ENCODE measurements at regions not wholly inside any gene's neighbourhood (a gene's known extent, or its start where the extent isn't known, plus 50 kb on each side); places are given as distances from the start of the nearest gene placed in this dataset.

DNA sequence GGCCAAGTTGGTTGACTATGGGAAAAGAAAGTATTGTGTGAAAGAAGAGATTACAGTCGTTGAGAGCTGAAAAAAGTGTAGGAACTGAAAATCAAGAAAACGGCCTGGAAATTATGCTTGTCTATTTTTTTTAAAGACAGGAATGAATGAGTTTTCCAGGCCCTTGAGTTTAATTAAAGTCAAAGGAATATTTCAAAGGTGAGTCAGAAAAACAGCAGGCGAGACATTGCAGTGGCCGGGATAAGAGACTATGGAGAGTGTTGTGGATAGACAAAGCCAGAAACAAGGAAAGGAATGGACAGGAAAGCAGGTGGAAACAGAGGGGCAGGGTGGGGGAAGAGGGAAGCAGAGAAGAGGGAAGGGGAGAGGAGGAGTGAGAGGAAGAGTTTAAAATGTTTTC, 275.1 kb upstream of the LRTM1 start:
- ATAC-seq (no peak), DNase-seq (no peak)
- H3K27me3 Mint-ChIP-seq, result no peaks in the 10 kb centered on the region
- no peaks in the 10 kb centered on the region for H3K4me1 Mint-ChIP-seq
- H3K4me3 Mint-ChIP-seq, result no peak overlapping the region
- no peaks in the 10 kb centered on the region for H3K9me3 Mint-ChIP-seq
- no peaks in the 10 kb centered on the region for H3K36me3 Mint-ChIP-seq (ENCODE audit: low read depth)
- no peak overlapping the region for H3K27ac Mint-ChIP-seq

DNA sequence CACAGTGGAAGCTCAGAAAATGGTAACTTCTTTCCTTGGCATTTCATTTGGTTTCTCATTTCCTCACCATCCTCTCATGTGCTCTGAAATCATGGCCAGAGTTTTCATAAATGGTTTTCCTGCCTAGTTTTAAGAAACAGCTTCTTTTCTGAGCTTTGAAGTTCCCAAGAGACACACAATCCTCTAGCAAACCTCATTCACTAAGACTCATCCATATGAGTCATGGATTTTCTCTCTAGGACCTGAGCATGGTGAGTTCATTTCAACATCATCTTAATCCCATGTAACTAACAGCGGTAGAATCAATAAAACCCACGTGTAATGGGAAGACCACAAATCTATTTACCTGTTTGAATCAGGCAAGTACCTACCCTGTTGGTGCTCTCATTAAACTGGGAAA, 274.5 kb upstream of the LRTM1 start:
- no peak for ATAC-seq
- no peak overlapping the region for H3K27ac Mint-ChIP-seq
- no peaks in the 10 kb centered on the region for H3K36me3 Mint-ChIP-seq (ENCODE audit: low read depth)

GRCh38 chr3:55201779-55202178, 273.9 kb upstream of the LRTM1 start:
- DNase-seq (no peak), ATAC-seq (no peak)
- H3K4me3 Mint-ChIP-seq, result no peak overlapping the region
- H3K36me3 Mint-ChIP-seq (ENCODE audit: low read depth), result no peaks in the 10 kb centered on the region
- no peaks in the 10 kb centered on the region for H3K4me1 Mint-ChIP-seq
- no peaks in the 10 kb centered on the region for H3K9me3 Mint-ChIP-seq
- H3K27me3 Mint-ChIP-seq, result no peaks in the 10 kb centered on the region
- no peak overlapping the region for H3K27ac Mint-ChIP-seq

More for the DNA sequence above, 274.5 kb upstream of the LRTM1 start:
- H3K9me3 Mint-ChIP-seq, result no peaks in the 10 kb centered on the region
- no peak for DNase-seq
- H3K4me3 Mint-ChIP-seq, result no peak overlapping the region
- no peaks in the 10 kb centered on the region for H3K4me1 Mint-ChIP-seq
- H3K27me3 Mint-ChIP-seq, result no peaks in the 10 kb centered on the region

GRCh38 chr3:55200906-55201305, 273.0 kb upstream of the LRTM1 start:
- no peaks in the 10 kb centered on the region for H3K9me3 Mint-ChIP-seq
- H3K4me3 Mint-ChIP-seq, result no peak overlapping the region
- no peak for ATAC-seq
- H3K27me3 Mint-ChIP-seq, result no peaks in the 10 kb centered on the region
- no peak overlapping the region for H3K27ac Mint-ChIP-seq
- H3K4me1 Mint-ChIP-seq, result no peaks in the 10 kb centered on the region
- DNase-seq, result no peak
- H3K36me3 Mint-ChIP-seq (ENCODE audit: low read depth), result no peaks in the 10 kb centered on the region

DNA sequence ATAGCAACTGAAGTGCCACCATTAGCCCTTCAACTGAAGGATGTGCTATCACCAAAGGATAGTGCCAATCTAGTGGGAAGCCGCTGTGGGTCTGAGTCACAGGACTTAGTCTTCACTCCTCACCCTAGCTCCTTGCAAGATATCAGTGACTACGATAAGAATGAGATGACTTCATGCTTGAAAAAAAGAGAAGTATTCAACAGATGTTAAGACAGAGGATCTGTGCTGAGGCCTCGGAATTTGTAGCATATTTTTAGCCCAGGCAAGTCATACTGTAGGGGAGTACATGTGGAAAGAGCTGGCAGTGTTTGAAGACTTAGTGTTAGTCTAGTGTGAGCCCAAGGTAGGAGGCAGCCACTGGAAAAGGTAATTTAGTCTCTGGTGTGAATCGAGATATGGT, 270.7 kb upstream of the LRTM1 start:
- ATAC-seq, result no peak

DNA sequence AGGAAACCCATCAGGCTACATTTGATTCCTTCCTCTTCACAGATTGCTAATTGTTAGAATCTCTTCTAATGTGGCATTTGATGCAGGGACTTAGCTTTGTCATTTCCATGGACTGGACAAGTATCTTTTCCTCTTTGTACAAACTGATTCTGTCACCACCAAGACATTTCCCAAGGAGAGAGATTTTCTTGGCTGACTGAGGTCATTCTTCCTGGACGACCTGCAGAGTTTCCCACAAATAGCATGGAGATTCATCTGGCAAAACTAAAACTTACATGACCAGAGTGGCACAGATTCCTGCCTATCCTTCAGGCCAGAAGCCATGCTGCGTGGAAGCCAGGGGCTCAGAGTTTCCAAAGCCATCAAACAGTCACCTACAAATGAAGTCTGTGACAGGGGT, 269.2 kb upstream of the LRTM1 start:
- no peaks in the 10 kb centered on the region for H3K27me3 Mint-ChIP-seq
- peaks cover 6% of the 10 kb centered on the region for H3K9me3 Mint-ChIP-seq
- no peaks in the 10 kb centered on the region for H3K4me1 Mint-ChIP-seq
- H3K4me3 Mint-ChIP-seq, result no peak overlapping the region
- no peak for ATAC-seq
- no peaks in the 10 kb centered on the region for H3K36me3 Mint-ChIP-seq (ENCODE audit: low read depth)
- no peak for DNase-seq
- no peak overlapping the region for H3K27ac Mint-ChIP-seq

More for the DNA sequence above, 270.7 kb upstream of the LRTM1 start:
- Mint-ChIP-seq H3K27me3 (no peaks in the 10 kb centered on the region), H3K27ac (no peak overlapping the region), H3K4me3 (no peak overlapping the region), H3K4me1 (no peaks in the 10 kb centered on the region), H3K36me3 (ENCODE audit: low read depth) (no peaks in the 10 kb centered on the region), H3K9me3 (peaks cover 3% of the 10 kb centered on the region)
- DNase-seq, result no peak

DNA sequence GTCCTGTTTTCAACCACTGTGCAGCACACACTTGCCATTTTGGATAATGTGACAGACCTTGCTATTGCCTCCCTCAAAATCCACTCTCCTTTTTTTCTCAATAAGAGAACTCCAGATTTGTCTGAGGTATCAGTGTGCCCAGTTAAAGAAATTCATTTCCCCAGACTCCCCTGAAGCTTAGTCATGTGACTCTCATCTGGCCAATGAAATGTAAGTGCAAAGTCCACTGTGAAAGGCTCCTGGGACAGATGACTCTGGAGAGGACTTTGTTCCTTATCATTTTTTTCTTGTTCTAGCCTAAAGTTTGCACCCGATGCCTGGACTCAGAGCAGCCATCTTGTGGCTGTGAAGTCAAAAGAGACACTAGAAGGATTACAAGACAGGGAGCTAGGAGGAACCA, 268.6 kb upstream of the LRTM1 start:
- Mint-ChIP-seq H3K27ac (no peak overlapping the region), H3K4me3 (no peak overlapping the region), H3K4me1 (no peaks in the 10 kb centered on the region), H3K36me3 (ENCODE audit: low read depth) (no peaks in the 10 kb centered on the region), H3K27me3 (no peaks in the 10 kb centered on the region), H3K9me3 (peaks cover 6% of the 10 kb centered on the region)
- ATAC-seq, result no peak
- DNase-seq, result no peak

- Mint-ChIP-seq H3K27me3 (no peaks in the 10 kb centered on the region), H3K27ac (no peak overlapping the region), H3K4me1 (no peaks in the 10 kb centered on the region), H3K4me3 (no peak overlapping the region), H3K36me3 (ENCODE audit: low read depth) (no peaks in the 10 kb centered on the region), H3K9me3 (peaks cover 6% of the 10 kb centered on the region)
- ATAC-seq (no peak), DNase-seq (no peak)
Measured at GRCh38 chr3:55194376-55194775, 266.5 kb upstream of the LRTM1 start.

DNA sequence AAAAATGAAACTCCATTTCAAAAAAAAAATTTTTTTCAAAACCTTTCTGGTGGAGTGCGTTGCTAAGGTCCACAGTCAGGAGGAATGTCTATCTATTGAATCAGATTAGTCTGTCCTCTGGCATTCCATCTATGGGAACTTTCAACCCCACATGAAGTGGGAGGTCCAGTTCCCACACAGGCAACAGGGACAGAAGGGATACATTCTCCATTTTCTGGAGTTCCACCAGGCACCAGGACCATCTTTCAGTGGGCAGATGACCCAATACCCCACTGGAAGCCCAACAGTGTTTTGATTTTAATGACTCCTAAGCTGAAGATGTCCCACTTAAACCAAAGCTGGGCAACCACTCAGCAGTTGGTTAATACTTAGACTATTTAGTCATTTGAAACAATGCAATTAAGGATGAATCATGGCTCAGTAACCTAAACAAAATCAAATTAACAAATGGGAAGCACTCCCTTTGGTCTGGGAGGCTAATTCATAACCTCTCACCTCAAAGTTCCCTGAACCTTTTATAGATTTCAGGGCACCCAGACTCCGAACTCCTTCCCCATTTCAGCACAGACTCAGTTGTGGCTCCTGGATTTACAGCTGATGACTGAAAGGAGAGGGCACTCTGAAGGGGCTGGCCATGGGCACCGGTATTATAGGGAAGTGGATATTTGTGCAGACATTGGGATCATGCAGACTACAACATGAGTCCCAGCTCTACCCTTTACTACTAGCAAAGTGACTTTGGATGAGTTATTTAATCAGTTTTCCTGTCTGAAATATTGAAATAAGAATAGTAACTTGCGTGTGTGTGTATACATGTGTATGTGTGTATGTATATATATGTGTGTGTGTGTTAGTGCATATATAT, 264.3 kb upstream of the LRTM1 start:
- Mint-ChIP-seq H3K4me3 (no peak overlapping the region), H3K27ac (no peak overlapping the region), H3K36me3 (ENCODE audit: low read depth) (no peaks in the 10 kb centered on the region), H3K9me3 (peaks cover 6% of the 10 kb centered on the region), H3K27me3 (no peaks in the 10 kb centered on the region), H3K4me1 (no peaks in the 10 kb centered on the region)
- DNase-seq, result no peak
- ATAC-seq, result no peak

- no peaks in the 10 kb centered on the region for H3K27me3 Mint-ChIP-seq
- no peaks in the 10 kb centered on the region for H3K4me1 Mint-ChIP-seq
- no peak overlapping the region for H3K27ac Mint-ChIP-seq
- DNase-seq (no peak), ATAC-seq (no peak)
- H3K36me3 Mint-ChIP-seq (ENCODE audit: low read depth), result no peaks in the 10 kb centered on the region
- H3K9me3 Mint-ChIP-seq, result peaks cover 6% of the 10 kb centered on the region
- H3K4me3 Mint-ChIP-seq, result no peak overlapping the region
Measured at GRCh38 chr3:55190331-55190730, 262.5 kb upstream of the LRTM1 start.

GRCh38 chr3:55189359-55189801, 261.5 kb upstream of the LRTM1 start:
- H3K4me3 Mint-ChIP-seq, result no peak overlapping the region
- no peak for DNase-seq
- H3K36me3 Mint-ChIP-seq (ENCODE audit: low read depth), result no peaks in the 10 kb centered on the region
- no peak for ATAC-seq
- no peaks in the 10 kb centered on the region for H3K4me1 Mint-ChIP-seq
- no peak overlapping the region for H3K27ac Mint-ChIP-seq
- H3K27me3 Mint-ChIP-seq, result no peaks in the 10 kb centered on the region
- H3K9me3 Mint-ChIP-seq, result peaks cover 6% of the 10 kb centered on the region

DNA sequence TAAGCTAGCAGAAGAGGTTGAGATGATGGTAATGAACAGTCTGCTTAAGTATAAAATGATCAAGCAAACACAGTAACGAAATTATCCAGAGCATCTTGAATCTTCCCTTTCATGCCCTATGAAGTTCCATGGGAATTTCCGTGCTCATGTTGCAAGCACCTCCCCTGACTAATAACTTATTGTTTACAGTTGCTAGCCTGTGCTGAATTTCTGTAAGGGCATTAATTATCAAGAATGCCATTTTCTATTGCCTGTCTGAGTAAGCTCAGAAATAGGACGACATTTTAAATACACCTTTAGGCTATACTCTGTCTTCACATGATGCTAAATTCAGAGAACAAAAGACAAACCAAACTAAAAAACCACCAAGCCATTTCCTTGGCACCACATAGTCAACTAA, 257.5 kb upstream of the LRTM1 start:
- Mint-ChIP-seq H3K9me3 (no peaks in the 10 kb centered on the region), H3K27ac (no peak overlapping the region), H3K27me3 (no peaks in the 10 kb centered on the region), H3K4me1 (no peaks in the 10 kb centered on the region), H3K4me3 (no peak overlapping the region), H3K36me3 (ENCODE audit: low read depth) (no peaks in the 10 kb centered on the region)
- DNase-seq (no peak), ATAC-seq (no peak)

GRCh38 chr3:55183201-55183600, 255.3 kb upstream of the LRTM1 start:
- no peaks in the 10 kb centered on the region for H3K4me1 Mint-ChIP-seq
- peaks cover 3% of the 10 kb centered on the region for H3K27me3 Mint-ChIP-seq
- DNase-seq (no peak), ATAC-seq (no peak)
- no peak overlapping the region for H3K4me3 Mint-ChIP-seq
- H3K27ac Mint-ChIP-seq, result no peak overlapping the region
- H3K36me3 Mint-ChIP-seq (ENCODE audit: low read depth), result no peaks in the 10 kb centered on the region
- no peaks in the 10 kb centered on the region for H3K9me3 Mint-ChIP-seq

DNA sequence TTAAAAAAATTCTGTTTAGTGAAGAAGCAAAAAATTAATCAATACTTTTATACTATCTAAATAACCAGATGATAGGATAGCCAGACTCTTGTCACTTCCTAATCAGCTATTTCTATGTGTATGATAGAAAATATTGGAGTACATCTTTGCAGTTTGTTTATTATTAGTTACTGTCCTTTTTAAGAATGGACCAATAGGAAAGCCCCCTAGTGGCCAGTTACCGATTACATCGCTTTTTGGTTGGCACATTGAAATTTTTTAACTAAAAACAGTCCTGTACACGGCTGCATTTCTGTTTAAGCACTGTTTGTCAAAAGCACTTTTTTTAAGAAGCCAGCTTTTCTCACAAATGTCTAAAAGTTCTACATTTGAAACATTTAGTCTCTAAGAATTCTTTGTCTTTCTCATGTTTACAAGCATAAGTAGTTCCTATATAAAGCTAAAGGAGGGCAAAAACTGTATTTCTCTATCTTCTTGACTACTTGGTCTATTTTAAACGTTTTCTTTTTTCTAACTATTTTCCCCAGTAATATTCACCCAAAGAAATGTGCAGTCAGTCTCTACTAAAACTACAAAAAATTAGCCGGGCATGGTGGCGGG, 253.2 kb upstream of the LRTM1 start:
- Mint-ChIP-seq H3K4me1 (no peaks in the 10 kb centered on the region), H3K4me3 (no peak overlapping the region), H3K27ac (no peak overlapping the region), H3K36me3 (ENCODE audit: low read depth) (no peaks in the 10 kb centered on the region), H3K9me3 (no peaks in the 10 kb centered on the region), H3K27me3 (peaks cover 3% of the 10 kb centered on the region)
- ATAC-seq (no peak), DNase-seq (peak; percentile 13)

- ATAC-seq (no peak), DNase-seq (no peak)
- no peak overlapping the region for H3K27ac Mint-ChIP-seq
- H3K9me3 Mint-ChIP-seq, result no peaks in the 10 kb centered on the region
- H3K4me3 Mint-ChIP-seq, result no peak overlapping the region
- no peaks in the 10 kb centered on the region for H3K36me3 Mint-ChIP-seq (ENCODE audit: low read depth)
- H3K27me3 Mint-ChIP-seq, result peaks cover 3% of the 10 kb centered on the region
- H3K4me1 Mint-ChIP-seq, result no peaks in the 10 kb centered on the region
Measured at GRCh38 chr3:55180161-55180560, 252.3 kb upstream of the LRTM1 start.

Measured in activated naive CD8-positive, alpha-beta T cell treated with anti-CD3 and anti-CD28 coated beads, Interleukin-2, amount 50 U/mL, for 24 hours (primary cell).